Natural killer cell (primary cell): ENCODE measurements at regions not wholly inside any gene's neighbourhood (a gene's known extent, or its start where the extent isn't known, plus 50 kb on each side); places are given as distances from the start of the nearest gene placed in this dataset.

Experiments
- ATAC-seq, 3 donors: fragments of 150-1000 bp in 2 of 3; fragments of 200-7000 bp in 1 of 3; cut with Tn5 transposase; 1 replicate in 1 of 3; 2 replicates in 2 of 3; pipeline ENCODE4 v1.10.0; 2021; ENCODE audit warnings: mild to moderate bottlenecking in 2 of 3, moderate library complexity in 2 of 3
- DNase-seq, 2 donors: peaks; one replicate each; pipeline versions ENCODE4 v3.0.0 to v3.0.0-alpha.2; 2013 to 2021; ENCODE audit warnings: mixed read lengths in 1 of 2
- H3K27ac ChIP-seq: one replicate; pipeline ENCODE4 v1.5.1; 2013; ENCODE audit warnings: mild to moderate bottlenecking, low read length
- H3K27me3 ChIP-seq: one replicate; pipeline ENCODE4 v1.6.1; 2013; ENCODE audit warnings: low read length; ENCODE audit not compliant: control insufficient read depth, insufficient read depth
- H3K36me3 ChIP-seq: one replicate; pipeline ENCODE4 v1.6.1; 2013; ENCODE audit warnings: low read length; ENCODE audit not compliant: control insufficient read depth, insufficient read depth
- H3K4me1 ChIP-seq: one replicate; pipeline ENCODE4 v1.6.1; 2013; ENCODE audit warnings: low read length; ENCODE audit not compliant: control insufficient read depth, insufficient read depth
- H3K4me3 ChIP-seq: one replicate; pipeline ENCODE4 v1.5.1; 2013; ENCODE audit warnings: low read length
- H3K9me3 ChIP-seq: one replicate; pipeline ENCODE4 v1.6.1; 2013; ENCODE audit warnings: low read length; ENCODE audit not compliant: control insufficient read depth, insufficient read depth
- H3K27ac Mint-ChIP-seq, 2 donors: one replicate each; pipeline ENCODE4 v1.8.0; 2022; ENCODE audit warnings: mild to moderate bottlenecking in 2 of 2, mixed read lengths in 2 of 2, moderate library complexity in 1 of 2
- H3K27me3 Mint-ChIP-seq, 2 donors: one replicate each; pipeline ENCODE4 v1.8.0; 2022; ENCODE audit warnings: low read depth in 2 of 2, mixed read lengths in 2 of 2
- H3K36me3 Mint-ChIP-seq: one replicate; pipeline ENCODE4 v1.8.0; 2022; ENCODE audit warnings: mixed read lengths
- H3K4me1 Mint-ChIP-seq, 2 donors: one replicate each; pipeline ENCODE4 v1.8.0; 2022; ENCODE audit warnings: mixed read lengths in 2 of 2
- H3K4me3 Mint-ChIP-seq: one replicate; pipeline ENCODE4 v1.8.0; 2022; ENCODE audit warnings: mild to moderate bottlenecking, moderate library complexity, mixed read lengths
- H3K9me3 Mint-ChIP-seq, 2 donors: one replicate each; pipeline ENCODE4 v1.8.0; 2022; ENCODE audit warnings: mixed read lengths in 2 of 2
- WGBS: methylation state at CpG from one replicate; pipeline ENCODE4 v1.1.7; 2013; ENCODE audit warnings: missing lambda C conversion rate; ENCODE audit not compliant: insufficient coverage; 5-methylcytosine and 5-hydroxymethylcytosine counted together
- intact Hi-C: fragments of 100-400 bp; cut with micrococcal nuclease; formaldehyde crosslinking; loops from one replicate; pipeline ENCODE4 v1.14.2; 2022
- TF ChIP-seq, protein P1 (sequence below): fragments of 200-600 bp; IDR thresholded peaks from one replicate; pipeline ENCODE4 v1.8.0; 2022; ENCODE audit warnings: antibody characterized with exemption

GRCh38 chr3:24945563-24945962 lies 450.9 kb upstream of the THRB start:
- TF ChIP-seq, protein P1, sequence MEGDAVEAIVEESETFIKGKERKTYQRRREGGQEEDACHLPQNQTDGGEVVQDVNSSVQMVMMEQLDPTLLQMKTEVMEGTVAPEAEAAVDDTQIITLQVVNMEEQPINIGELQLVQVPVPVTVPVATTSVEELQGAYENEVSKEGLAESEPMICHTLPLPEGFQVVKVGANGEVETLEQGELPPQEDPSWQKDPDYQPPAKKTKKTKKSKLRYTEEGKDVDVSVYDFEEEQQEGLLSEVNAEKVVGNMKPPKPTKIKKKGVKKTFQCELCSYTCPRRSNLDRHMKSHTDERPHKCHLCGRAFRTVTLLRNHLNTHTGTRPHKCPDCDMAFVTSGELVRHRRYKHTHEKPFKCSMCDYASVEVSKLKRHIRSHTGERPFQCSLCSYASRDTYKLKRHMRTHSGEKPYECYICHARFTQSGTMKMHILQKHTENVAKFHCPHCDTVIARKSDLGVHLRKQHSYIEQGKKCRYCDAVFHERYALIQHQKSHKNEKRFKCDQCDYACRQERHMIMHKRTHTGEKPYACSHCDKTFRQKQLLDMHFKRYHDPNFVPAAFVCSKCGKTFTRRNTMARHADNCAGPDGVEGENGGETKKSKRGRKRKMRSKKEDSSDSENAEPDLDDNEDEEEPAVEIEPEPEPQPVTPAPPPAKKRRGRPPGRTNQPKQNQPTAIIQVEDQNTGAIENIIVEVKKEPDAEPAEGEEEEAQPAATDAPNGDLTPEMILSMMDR, result no peak
- Histone ChIP-seq H3K9me3 (no peaks in the 10 kb centered on the region), H3K4me1 (no peaks in the 10 kb centered on the region), H3K27me3 (no peaks in the 10 kb centered on the region), H3K4me3 (no peak overlapping the region), H3K36me3 (no peaks in the 10 kb centered on the region), H3K27ac (no peak overlapping the region)
- 98% methylated on average over 2 of the region's 2 CpGs for WGBS
- Mint-ChIP-seq H3K36me3 (no peaks in the 10 kb centered on the region), H3K4me1 (no peaks in the 10 kb centered on the region), H3K27me3 (no peaks in the 10 kb centered on the region), H3K27ac (no peak overlapping the region), H3K9me3 (peaks cover 0 to 4% of the 10 kb centered on the region in 2 donors), H3K4me3 (no peak overlapping the region)
- DNase-seq, result no peak
- ATAC-seq, result no peak
- intact Hi-C loops, result no loop called here

DNA sequence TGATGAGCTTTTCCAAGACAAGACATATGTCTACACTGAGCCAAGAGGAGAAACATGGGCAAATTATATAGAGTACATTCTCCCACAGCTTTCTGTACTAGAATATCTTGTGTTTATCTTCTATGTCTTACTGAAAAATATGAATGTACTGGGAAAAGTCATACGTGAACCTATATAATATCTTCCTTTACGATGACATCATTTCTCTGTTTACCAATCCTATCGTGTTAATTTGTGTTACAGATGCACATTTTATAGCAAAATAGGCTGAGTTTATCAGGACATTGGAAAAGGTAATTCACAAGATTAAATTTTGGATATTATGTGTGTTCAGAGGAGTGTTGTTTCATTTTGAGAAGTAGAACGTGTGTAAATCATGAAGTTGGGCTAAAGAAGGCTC lies 452.5 kb upstream of the THRB start:
- H3K36me3 Mint-ChIP-seq, result no peaks in the 10 kb centered on the region
- WGBS, result 65% methylated on average over 1 of the region's 4 CpGs
- DNase-seq, result no peak

GRCh38 chr3:24951180-24951579 lies 456.5 kb upstream of the THRB start:
- Mint-ChIP-seq H3K27ac (no peak overlapping the region), H3K4me3 (no peak overlapping the region), H3K4me1 (no peaks in the 10 kb centered on the region), H3K9me3 (peaks cover 0 to 4% of the 10 kb centered on the region in 2 donors), H3K27me3 (peaks cover 0 to 6% of the 10 kb centered on the region in 2 donors), H3K36me3 (no peaks in the 10 kb centered on the region)
- DNase-seq, result no peak
- H3K9me3 ChIP-seq, result no peaks in the 10 kb centered on the region
- no peaks in the 10 kb centered on the region for H3K36me3 ChIP-seq
- intact Hi-C loops, result no loop called here
- no peak for ATAC-seq
- H3K27me3 ChIP-seq, result no peaks in the 10 kb centered on the region
- TF ChIP-seq, protein P1, result no peak
- no peaks in the 10 kb centered on the region for H3K4me1 ChIP-seq
- no peak overlapping the region for H3K27ac ChIP-seq
- 89% methylated on average over 4 of the region's 4 CpGs for WGBS
- no peak overlapping the region for H3K4me3 ChIP-seq

More for the DNA sequence above, 452.5 kb upstream of the THRB start:
- ATAC-seq, result no peak
- Mint-ChIP-seq H3K9me3 (peaks cover 0 to 4% of the 10 kb centered on the region in 2 donors), H3K4me1 (no peaks in the 10 kb centered on the region), H3K27ac (no peak overlapping the region), H3K27me3 (no peaks in the 10 kb centered on the region), H3K4me3 (no peak overlapping the region)
- Histone ChIP-seq H3K9me3 (no peaks in the 10 kb centered on the region), H3K27me3 (no peaks in the 10 kb centered on the region), H3K27ac (no peak overlapping the region), H3K36me3 (no peaks in the 10 kb centered on the region), H3K4me1 (no peaks in the 10 kb centered on the region), H3K4me3 (no peak overlapping the region)
- intact Hi-C loops, result no loop called here
- TF ChIP-seq, protein P1, result no peak

- H3K4me3 ChIP-seq, result no peak overlapping the region
- no peak overlapping the region for H3K4me3 Mint-ChIP-seq
- TF ChIP-seq, protein P1, result no peak
- H3K27me3 ChIP-seq, result no peaks in the 10 kb centered on the region
- H3K27ac ChIP-seq, result no peak overlapping the region
- H3K27me3 Mint-ChIP-seq, result peaks cover 0 to 6% of the 10 kb centered on the region in 2 donors
- H3K36me3 Mint-ChIP-seq, result no peaks in the 10 kb centered on the region
- peaks cover 0 to 2% of the 10 kb centered on the region in 2 donors for H3K9me3 Mint-ChIP-seq
- intact Hi-C loops, result no loop called here
- DNase-seq, result no peak
- no peak for ATAC-seq
- no peak overlapping the region for H3K27ac Mint-ChIP-seq
- H3K36me3 ChIP-seq, result no peaks in the 10 kb centered on the region
- H3K9me3 ChIP-seq, result no peaks in the 10 kb centered on the region
- WGBS, result 78% methylated on average over 6 of the region's 6 CpGs
- H3K4me1 ChIP-seq, result no peaks in the 10 kb centered on the region
- H3K4me1 Mint-ChIP-seq, result no peaks in the 10 kb centered on the region
These were observed 457.7 kb upstream of the THRB start for GRCh38 chr3:24952388-24952787.
